Ascending aorta (tissue), 2 donors: ENCODE measurements at regions not wholly inside any gene's neighbourhood (a gene's known extent, or its start where the extent isn't known, plus 50 kb on each side); places are given as distances from the start of the nearest gene placed in this dataset.

Experiments used
- DNase-seq, 2 donors: peaks; one replicate each; pipeline ENCODE4 v3.0.0-alpha.2; 2019; ENCODE audit warnings: low spot score in 2 of 2
- H3K27ac ChIP-seq, 2 donors: fragments of 200-600 bp; sonication (generic); one replicate each; pipeline ENCODE4 v1.5.1; 2016 to 2017; ENCODE audit warnings: mild to moderate bottlenecking in 1 of 2
- H3K27me3 ChIP-seq: fragments of 200-600 bp; sonication (generic); one replicate; pipeline ENCODE4 v1.5.1; 2017
- H3K36me3 ChIP-seq, 2 donors: fragments of 200-600 bp; sonication (generic); one replicate each; pipeline ENCODE4 v1.5.1; 2016
- H3K4me1 ChIP-seq, 2 donors: fragments of 200-600 bp; sonication (generic); one replicate each; pipeline ENCODE4 v1.5.1; 2016 to 2017; ENCODE audit warnings: mild to moderate bottlenecking in 1 of 2
- H3K4me3 ChIP-seq, 2 donors: fragments of 200-600 bp; sonication (generic); one replicate each; pipeline ENCODE4 v1.5.1; 2016 to 2017; ENCODE audit warnings: mild to moderate bottlenecking in 1 of 2
- H3K9me3 ChIP-seq, 2 donors: fragments of 200-600 bp; sonication (generic); one replicate each; pipeline ENCODE4 v1.5.1; 2016
- CTCF ChIP-seq, 3 experiments: fragments of 200-600 bp in 2 of 3; fragments of 450-650 bp in 1 of 3; sonication (generic) in 2 of 3; IDR thresholded peaks; one replicate each; pipeline ENCODE4 v1.5.1; 2016 to 2019; ENCODE audit warnings: antibody characterized with exemption in 3 of 3, mild to moderate bottlenecking in 1 of 3, moderate library complexity in 1 of 3
- intact Hi-C: fragments of 100-400 bp; cut with DNase I; formaldehyde crosslinking; loops from one replicate; pipeline ENCODE4 v1.15.1; 2023

GRCh38 chr21:35583566-35584216 is 476.6 kb downstream of the SETD4 start:
- H3K27me3 ChIP-seq, result no peaks in the 10 kb centered on the region
- no peak for TF ChIP-seq CTCF (IDR thresholded peaks at IDR 0.05)
- no peaks in the 10 kb centered on the region for H3K36me3 ChIP-seq
- no peaks in the 10 kb centered on the region for H3K4me1 ChIP-seq
- intact Hi-C loops, result no loop called here
- no peak overlapping the region for H3K4me3 ChIP-seq
- H3K27ac ChIP-seq, result no peak overlapping the region
- no peaks in the 10 kb centered on the region for H3K9me3 ChIP-seq
- DNase-seq, result no peak

GRCh38 chr21:35582731-35583130 is 477.6 kb downstream of the SETD4 start:
- DNase-seq, result no peak
- intact Hi-C loops, result no loop called here
- no peak for TF ChIP-seq CTCF (IDR thresholded peaks at IDR 0.05)
- no peaks in the 10 kb centered on the region for H3K27me3 ChIP-seq
- no peaks in the 10 kb centered on the region for H3K36me3 ChIP-seq
- H3K4me3 ChIP-seq, result no peak overlapping the region
- no peak overlapping the region for H3K27ac ChIP-seq
- no peaks in the 10 kb centered on the region for H3K9me3 ChIP-seq
- no peaks in the 10 kb centered on the region for H3K4me1 ChIP-seq

- Histone ChIP-seq H3K27me3 (no peaks in the 10 kb centered on the region), H3K27ac (no peak overlapping the region), H3K4me1 (no peaks in the 10 kb centered on the region), H3K9me3 (no peaks in the 10 kb centered on the region), H3K36me3 (no peaks in the 10 kb centered on the region), H3K4me3 (no peak overlapping the region)
- intact Hi-C loops, result no loop called here
- no peak for DNase-seq
- TF ChIP-seq CTCF (IDR thresholded peaks at IDR 0.05), result no peak
Observed at GRCh38 chr21:35581640-35582039, 478.7 kb downstream of the SETD4 start.

- H3K36me3 ChIP-seq, result no peaks in the 10 kb centered on the region
Observed at GRCh38 chr21:35579520-35580293, 480.6 kb downstream of the SETD4 start.

GRCh38 chr21:35578831-35579471 is 481.4 kb downstream of the SETD4 start:
- no peaks in the 10 kb centered on the region for H3K9me3 ChIP-seq
- no peak overlapping the region for H3K4me3 ChIP-seq
- intact Hi-C loops, result no loop called here
- no peaks in the 10 kb centered on the region for H3K4me1 ChIP-seq
- no peak overlapping the region for H3K27ac ChIP-seq
- no peaks in the 10 kb centered on the region for H3K36me3 ChIP-seq
- H3K27me3 ChIP-seq, result no peaks in the 10 kb centered on the region
- TF ChIP-seq CTCF (IDR thresholded peaks at IDR 0.05), result no peak
- no peak for DNase-seq

More at GRCh38 chr21:35579520-35580293, 480.6 kb downstream of the SETD4 start:
- Histone ChIP-seq H3K9me3 (no peaks in the 10 kb centered on the region), H3K4me3 (no peak overlapping the region), H3K27me3 (no peaks in the 10 kb centered on the region), H3K27ac (no peak overlapping the region), H3K4me1 (no peaks in the 10 kb centered on the region)
- no peak for TF ChIP-seq CTCF (IDR thresholded peaks at IDR 0.05)
- intact Hi-C loops, result no loop called here
- no peak for DNase-seq
